CD14-positive monocyte (primary cell): ENCODE measurements at regions not wholly inside any gene's neighbourhood (a gene's known extent, or its start where the extent isn't known, plus 50 kb on each side); places are given as distances from the start of the nearest gene placed in this dataset.

Experiments used
- DNase-seq, 3 donors: peaks; one replicate each; pipeline ENCODE4 v3.0.0-alpha.2; 2011 to 2022
- H2AFZ ChIP-seq: 2 replicates; pipeline ENCODE4 v1.6.0; 2012; ENCODE audit warnings: mild to moderate bottlenecking, low read depth, low read length, inconsistent platforms; ENCODE audit not compliant: insufficient read depth, poor library complexity, severe bottlenecking
- H3K27ac ChIP-seq, 2 donors: 1 replicate in 1 of 2; 2 replicates in 1 of 2; pipeline ENCODE4 v1.5.1; 2012 to 2013; ENCODE audit warnings: low read length in 2 of 2, control low read depth in 1 of 2, inconsistent platforms in 1 of 2, low read depth in 1 of 2, mild to moderate bottlenecking in 1 of 2
- H3K27me3 ChIP-seq, 2 donors: one replicate each; pipeline versions ENCODE4 v1.6.0 to v1.6.1; 2011 to 2013; ENCODE audit warnings: low read length in 2 of 2; ENCODE audit not compliant: control insufficient read depth in 2 of 2, insufficient read depth in 2 of 2
- H3K36me3 ChIP-seq, 2 donors: replicated peaks in 1 of 2; 1 replicate in 1 of 2; 2 replicates in 1 of 2; pipeline versions ENCODE4 v1.5.1 to v1.6.1; 2012 to 2013; ENCODE audit warnings: low read length in 2 of 2, control low read depth in 1 of 2, inconsistent platforms in 1 of 2, mild to moderate bottlenecking in 1 of 2; ENCODE audit not compliant: insufficient read depth in 2 of 2, control insufficient read depth in 1 of 2
- H3K4me1 ChIP-seq, 2 donors: 1 replicate in 1 of 2; 2 replicates in 1 of 2; pipeline versions ENCODE4 v1.5.1 to v1.6.1; 2012 to 2013; ENCODE audit warnings: low read length in 2 of 2, control low read depth in 1 of 2, inconsistent platforms in 1 of 2, mild to moderate bottlenecking in 1 of 2, moderate library complexity in 1 of 2; ENCODE audit not compliant: insufficient read depth in 2 of 2, control insufficient read depth in 1 of 2
- H3K4me2 ChIP-seq: replicated peaks from 2 replicates; pipeline ENCODE3; 2012; ENCODE audit warnings: low read length, moderate library complexity, mild to moderate bottlenecking; ENCODE audit not compliant: poor library complexity, severe bottlenecking; ENCODE audit errors: extremely low read depth
- H3K4me3 ChIP-seq, 3 experiments: fragments of 200-600 bp in 1 of 3; sonication (generic) in 1 of 3; replicated peaks in 1 of 3; 1 replicate in 2 of 3; 2 replicates in 1 of 3; pipeline ENCODE4 v1.5.1; 2011 to 2013; ENCODE audit warnings: low read length in 3 of 3, mild to moderate bottlenecking in 3 of 3, control low read depth in 2 of 3, low read depth in 2 of 3, inconsistent platforms in 1 of 3, moderate library complexity in 1 of 3
- H3K79me2 ChIP-seq: 2 replicates; pipeline ENCODE4 v1.6.0; 2012; ENCODE audit warnings: mild to moderate bottlenecking, control low read depth, inconsistent platforms, low read length, moderate library complexity; ENCODE audit not compliant: insufficient read depth
- H3K9ac ChIP-seq: 2 replicates; pipeline ENCODE4 v1.6.0; 2017; ENCODE audit warnings: low read length, mild to moderate bottlenecking; ENCODE audit not compliant: insufficient read depth, poor library complexity, severe bottlenecking
- H3K9me3 ChIP-seq, 2 donors: replicated peaks in 1 of 2; 1 replicate in 1 of 2; 2 replicates in 1 of 2; pipeline versions ENCODE4 v1.5.1 to v1.6.1; 2012 to 2013; ENCODE audit warnings: low read length in 2 of 2, control low read depth in 1 of 2; ENCODE audit not compliant: control insufficient read depth in 1 of 2, insufficient read depth in 1 of 2
- H4K20me1 ChIP-seq: 2 replicates; pipeline ENCODE4 v1.6.0; 2012; ENCODE audit warnings: mild to moderate bottlenecking, low read length, control low read depth, moderate library complexity; ENCODE audit not compliant: insufficient read depth
- H3K27ac Mint-ChIP-seq, 7 donors: one replicate each; pipeline ENCODE4 v1.8.0; 2020; ENCODE audit warnings: mild to moderate bottlenecking in 7 of 7, mixed read lengths in 7 of 7, moderate library complexity in 6 of 7, inconsistent platforms in 2 of 7
- H3K27me3 Mint-ChIP-seq, 3 donors: one replicate each; pipeline ENCODE4 v1.8.0; 2021 to 2022; ENCODE audit warnings: low read depth in 3 of 3, mild to moderate bottlenecking in 3 of 3, mixed read lengths in 3 of 3, moderate library complexity in 3 of 3, inconsistent platforms in 1 of 3
- H3K36me3 Mint-ChIP-seq, 2 donors: one replicate each; pipeline ENCODE4 v1.8.0; 2020; ENCODE audit warnings: mixed read lengths in 2 of 2, inconsistent platforms in 1 of 2, mild to moderate bottlenecking in 1 of 2
- H3K4me1 Mint-ChIP-seq: one replicate; pipeline ENCODE4 v1.8.0; 2020; ENCODE audit warnings: mild to moderate bottlenecking, mixed read lengths
- H3K4me3 Mint-ChIP-seq, 2 donors: one replicate each; pipeline ENCODE4 v1.8.0; 2020; ENCODE audit warnings: mild to moderate bottlenecking in 2 of 2, mixed read lengths in 2 of 2, moderate library complexity in 1 of 2
- H3K9me3 Mint-ChIP-seq, 7 donors: one replicate each; pipeline ENCODE4 v1.8.0; 2020 to 2022; ENCODE audit warnings: mixed read lengths in 7 of 7, mild to moderate bottlenecking in 6 of 7, moderate library complexity in 6 of 7, inconsistent platforms in 2 of 7
- WGBS: methylation state at CpG from one replicate; pipeline ENCODE4 v1.1.5; 2013; ENCODE audit warnings: missing lambda C conversion rate; ENCODE audit not compliant: insufficient coverage; 5-methylcytosine and 5-hydroxymethylcytosine counted together
- intact Hi-C, 2 donors: fragments of 100-400 bp; cut with micrococcal nuclease; formaldehyde crosslinking; loops; one replicate each; pipeline versions ENCODE4 v1.15.0 to v1.15.1; 2023
- TF ChIP-seq, protein P1 (sequence below): fragments of 200-600 bp; IDR thresholded peaks from one replicate; pipeline ENCODE4 v1.8.0; 2022; ENCODE audit warnings: antibody characterized with exemption, mild to moderate bottlenecking

- Histone ChIP-seq H3K27me3 (no peaks in the 10 kb centered on the region), H3K4me3 (no peak overlapping the region), H4K20me1 (no peaks in the 10 kb centered on the region), H3K9ac (no peak overlapping the region), H2AFZ (no peak overlapping the region), H3K4me2 (no peak overlapping the region), H3K9me3 (peaks cover 15% of the 10 kb centered on the region in 2 donors), H3K36me3 (no peaks in the 10 kb centered on the region), H3K79me2 (no peaks in the 10 kb centered on the region), H3K4me1 (no peaks in the 10 kb centered on the region), H3K27ac (no peak overlapping the region)
- TF ChIP-seq, protein P1, sequence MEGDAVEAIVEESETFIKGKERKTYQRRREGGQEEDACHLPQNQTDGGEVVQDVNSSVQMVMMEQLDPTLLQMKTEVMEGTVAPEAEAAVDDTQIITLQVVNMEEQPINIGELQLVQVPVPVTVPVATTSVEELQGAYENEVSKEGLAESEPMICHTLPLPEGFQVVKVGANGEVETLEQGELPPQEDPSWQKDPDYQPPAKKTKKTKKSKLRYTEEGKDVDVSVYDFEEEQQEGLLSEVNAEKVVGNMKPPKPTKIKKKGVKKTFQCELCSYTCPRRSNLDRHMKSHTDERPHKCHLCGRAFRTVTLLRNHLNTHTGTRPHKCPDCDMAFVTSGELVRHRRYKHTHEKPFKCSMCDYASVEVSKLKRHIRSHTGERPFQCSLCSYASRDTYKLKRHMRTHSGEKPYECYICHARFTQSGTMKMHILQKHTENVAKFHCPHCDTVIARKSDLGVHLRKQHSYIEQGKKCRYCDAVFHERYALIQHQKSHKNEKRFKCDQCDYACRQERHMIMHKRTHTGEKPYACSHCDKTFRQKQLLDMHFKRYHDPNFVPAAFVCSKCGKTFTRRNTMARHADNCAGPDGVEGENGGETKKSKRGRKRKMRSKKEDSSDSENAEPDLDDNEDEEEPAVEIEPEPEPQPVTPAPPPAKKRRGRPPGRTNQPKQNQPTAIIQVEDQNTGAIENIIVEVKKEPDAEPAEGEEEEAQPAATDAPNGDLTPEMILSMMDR = no peak
- no peak overlapping the region for H3K27ac Mint-ChIP-seq
- no peak for DNase-seq
- WGBS = no CpG with 5 or more reads among the region's 5 CpGs
- H3K9me3 Mint-ChIP-seq = peaks cover 6 to 22% (median 8%) of the 10 kb centered on the region in 7 donors
- H3K4me3 Mint-ChIP-seq = no peak overlapping the region
- no peaks in the 10 kb centered on the region for H3K4me1 Mint-ChIP-seq
- intact Hi-C loops = no loop called here
- no peaks in the 10 kb centered on the region for H3K36me3 Mint-ChIP-seq
- H3K27me3 Mint-ChIP-seq = peaks cover 0 to 2% (median 0%) of the 10 kb centered on the region in 3 donors
These were observed 261.8 kb upstream of the MYOCD start for GRCh38 chr17:12403881-12404398.

DNA sequence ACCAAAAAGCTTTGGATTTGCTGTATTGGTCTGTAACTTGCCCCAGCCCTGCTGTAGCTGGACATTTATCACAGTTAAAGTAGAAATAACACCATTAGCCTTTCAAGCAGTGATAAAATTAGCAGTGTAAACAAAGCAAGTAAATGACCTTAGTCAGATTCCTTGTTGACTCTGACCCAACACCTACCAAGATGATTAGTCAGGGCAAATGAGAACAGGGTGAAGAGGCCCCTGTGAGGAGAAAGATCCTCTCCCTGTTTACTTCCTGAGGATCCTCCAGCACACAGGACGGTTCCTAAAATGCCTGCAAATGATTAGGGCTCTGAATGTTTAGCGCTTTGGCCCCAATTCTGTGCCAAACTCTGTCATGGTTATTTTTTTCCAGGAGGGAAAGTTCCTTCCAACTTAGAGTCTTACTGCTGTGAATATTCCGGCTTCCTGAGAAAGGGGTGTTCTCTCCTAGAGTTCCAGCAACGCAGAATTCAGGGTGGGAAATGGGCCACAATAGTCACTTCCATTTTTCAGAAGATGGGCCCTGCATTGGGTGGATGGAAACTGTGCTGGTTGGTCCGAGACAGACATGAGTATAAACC, 259.0 kb upstream of the MYOCD start:
- TF ChIP-seq, protein P1 = no peak
- H3K27ac ChIP-seq = no peak overlapping the region
- no peaks in the 10 kb centered on the region for H3K36me3 ChIP-seq
- Mint-ChIP-seq H3K9me3 (peaks cover 6 to 29% (median 19%) of the 10 kb centered on the region in 7 donors), H3K4me3 (no peak overlapping the region), H3K36me3 (no peaks in the 10 kb centered on the region), H3K27me3 (peaks cover 0 to 4% (median 0%) of the 10 kb centered on the region in 3 donors), H3K27ac (no peak overlapping the region), H3K4me1 (no peaks in the 10 kb centered on the region)
- H3K4me2 ChIP-seq = no peak overlapping the region
- H3K9me3 ChIP-seq = peaks cover 22 to 25% of the 10 kb centered on the region in 2 donors
- DNase-seq = no peak
- no peak overlapping the region for H3K9ac ChIP-seq
- H3K4me3 ChIP-seq = no peak overlapping the region
- no peaks in the 10 kb centered on the region for H3K79me2 ChIP-seq
- intact Hi-C loops = no loop called here
- H3K27me3 ChIP-seq = no peaks in the 10 kb centered on the region
- WGBS = 90% methylated on average over 3 of the region's 5 CpGs
- H4K20me1 ChIP-seq = no peaks in the 10 kb centered on the region
- H2AFZ ChIP-seq = no peak overlapping the region
- H3K4me1 ChIP-seq = no peaks in the 10 kb centered on the region
